ENCODE measurements at regions not wholly inside any gene's neighbourhood (a gene's known extent, or its start where the extent isn't known, plus 50 kb on each side); places are given as distances from the start of the nearest gene placed in this dataset.

- TF ChIP-seq CTCF (conservative IDR thresholded peaks at IDR 0.05; ENCODE audit: low read depth, low read length) (no peak), EZH2 (IDR thresholded peaks at IDR 0.05; ENCODE audit: low read length, unreplicated experiment) (no peak)
These were observed 55.2 kb upstream of the NEK6 start for GRCh38 chr9:124202447-124202971.
